Psoas muscle (tissue), 7 donors: ENCODE measurements at regions not wholly inside any gene's neighbourhood (a gene's known extent, or its start where the extent isn't known, plus 50 kb on each side); places are given as distances from the start of the nearest gene placed in this dataset.

Experiments
- ATAC-seq, 4 donors: fragments of 200-7000 bp; cut with Tn5 transposase; one replicate each; pipeline ENCODE4 v1.9.1; 2020; ENCODE audit warnings: moderate library complexity in 3 of 4, mild to moderate bottlenecking in 2 of 4
- DNase-seq, 2 donors: peaks; one replicate each; pipeline ENCODE4 v3.0.0-alpha.2; 2020
- H3K27ac ChIP-seq: fragments of 200-600 bp; one replicate; pipeline ENCODE4 v1.8.0; 2022
- H3K27me3 ChIP-seq, 3 donors: fragments of 200-600 bp in 1 of 3; one replicate each; pipeline versions ENCODE4 v1.6.1 to v1.8.0; 2013 to 2022; ENCODE audit warnings: low read length in 2 of 3, mild to moderate bottlenecking in 2 of 3, moderate library complexity in 1 of 3; ENCODE audit not compliant: insufficient read depth in 3 of 3
- H3K36me3 ChIP-seq, 2 donors: fragments of 200-600 bp in 1 of 2; one replicate each; pipeline versions ENCODE4 v1.6.1 to v1.8.0; 2013 to 2022; ENCODE audit warnings: low read depth in 1 of 2, mild to moderate bottlenecking in 1 of 2, moderate library complexity in 1 of 2; ENCODE audit not compliant: insufficient read depth in 1 of 2
- H3K4me1 ChIP-seq: fragments of 200-600 bp; one replicate; pipeline ENCODE4 v1.8.0; 2022
- H3K4me3 ChIP-seq: fragments of 200-600 bp; one replicate; pipeline ENCODE4 v1.8.0; 2022; ENCODE audit warnings: mild to moderate bottlenecking
- H3K9me3 ChIP-seq: fragments of 200-600 bp; one replicate; pipeline ENCODE4 v1.8.0; 2022
- CTCF ChIP-seq: fragments of 200-600 bp; IDR thresholded peaks from one replicate; pipeline ENCODE4 v1.8.0; 2022; ENCODE audit warnings: antibody characterized with exemption
- WGBS, 3 donors: extraction: QIAGEN DNeasy Blood & Tissue Kit; methylation state at CpG; one replicate each; pipeline versions ENCODE4 v1.1.6 to v1.1.7; 2013; 5-methylcytosine and 5-hydroxymethylcytosine counted together
- intact Hi-C, 2 donors: fragments of 100-400 bp; cut with DNase I; formaldehyde crosslinking; loops; one replicate each; pipeline versions ENCODE4 v1.11.0 to v1.14.2; 2022
- donor health status: healthy with polysubstance abuse.
- donor health status: DM: no; HTN: no; CAD: no; lungs with moderate emphysema.
- donor health status: Bipolar disorder and iron deficiency.
- donor health status: healthy.
- donor health status: DM: yes; HTN: yes; CAD: no.
- donor health status: DM: no; HTN: no; CAD: no.
- donor health status: DM: yes; HTN: yes; CAD: no.

GRCh38 chr16:85311741-85312140 lies 199.5 kb upstream of the CIBAR2 start:
- no peaks in the 10 kb centered on the region for H3K9me3 ChIP-seq
- DNase-seq (no peak), ATAC-seq (no peak)
- WGBS, 3 donors, result 90 to 94% (median 94%) methylated on average over 14 of the region's 14 CpGs
- no peak for TF ChIP-seq CTCF
- peaks cover 93% of the 10 kb centered on the region for H3K4me1 ChIP-seq
- H3K27me3 ChIP-seq, result no peaks in the 10 kb centered on the region
- no peak overlapping the region for H3K27ac ChIP-seq
- no peaks in the 10 kb centered on the region for H3K36me3 ChIP-seq
- no peak overlapping the region for H3K4me3 ChIP-seq
- intact Hi-C loops, result no loop called here

- H3K27me3 ChIP-seq, result no peaks in the 10 kb centered on the region
- intact Hi-C loops, result no loop called here
- H3K4me3 ChIP-seq, result no peak overlapping the region
- TF ChIP-seq CTCF, result no peak
- H3K36me3 ChIP-seq, result no peaks in the 10 kb centered on the region
- H3K9me3 ChIP-seq, result no peaks in the 10 kb centered on the region
- H3K4me1 ChIP-seq, result peaks cover 91% of the 10 kb centered on the region
- DNase-seq (no peak), ATAC-seq (no peak)
- H3K27ac ChIP-seq, result no peak overlapping the region
- WGBS, 3 donors, result 85 to 93% (median 87%) methylated on average over 11 of the region's 11 CpGs
Measured at GRCh38 chr16:85312174-85312573, 199.9 kb upstream of the CIBAR2 start.

- WGBS, 3 donors, result 58 to 64% (median 62%) methylated on average over 23 of the region's 23 CpGs
- intact Hi-C loops, result no loop called here
Measured at GRCh38 chr16:85312642-85313525, 200.6 kb upstream of the CIBAR2 start.

GRCh38 chr16:85313526-85314301 lies 201.4 kb upstream of the CIBAR2 start:
- peaks cover 78% of the 10 kb centered on the region for H3K4me1 ChIP-seq
- no peak for TF ChIP-seq CTCF
- WGBS, 3 donors, result 44 to 73% (median 50%) methylated on average over 13 of the region's 13 CpGs
- ATAC-seq (peak in 2 of 4 donors; percentile 12 to 70), DNase-seq (no peak)
- H3K27ac ChIP-seq, result peak overlapping the region; percentile 80
- H3K9me3 ChIP-seq, result no peaks in the 10 kb centered on the region
- H3K4me3 ChIP-seq, result no peak overlapping the region
- H3K27me3 ChIP-seq, result no peaks in the 10 kb centered on the region
- no peaks in the 10 kb centered on the region for H3K36me3 ChIP-seq
- intact Hi-C loops, result no loop called here

More at GRCh38 chr16:85312642-85313525, 200.6 kb upstream of the CIBAR2 start:
- Histone ChIP-seq H3K9me3 (no peaks in the 10 kb centered on the region), H3K27ac (peak overlapping the region; percentile 80), H3K27me3 (no peaks in the 10 kb centered on the region), H3K36me3 (no peaks in the 10 kb centered on the region), H3K4me1 (peaks cover 85% of the 10 kb centered on the region), H3K4me3 (no peak overlapping the region)
- TF ChIP-seq CTCF, result no peak
- DNase-seq (no peak), ATAC-seq (peak in 1 of 4 donors; percentile 29)
